Vagina (tissue), 2 donors: ENCODE measurements at regions not wholly inside any gene's neighbourhood (a gene's known extent, or its start where the extent isn't known, plus 50 kb on each side); places are given as distances from the start of the nearest gene placed in this dataset.

Experiments used
- DNase-seq, 2 donors: peaks; one replicate each; pipeline ENCODE4 v3.0.0-alpha.2; 2017; ENCODE audit errors: extremely low spot score in 2 of 2
- H3K27ac ChIP-seq: fragments of 200-600 bp; sonication (generic); one replicate; pipeline ENCODE4 v1.5.1; 2019
- H3K27me3 ChIP-seq: fragments of 200-600 bp; sonication (generic); one replicate; pipeline ENCODE4 v1.5.1; 2019
- H3K36me3 ChIP-seq, 2 donors: fragments of 200-600 bp; sonication (generic); one replicate each; pipeline ENCODE4 v1.5.1; 2017 to 2019
- H3K4me1 ChIP-seq: fragments of 200-600 bp; sonication (generic); one replicate; pipeline ENCODE4 v1.5.1; 2019
- H3K4me3 ChIP-seq, 2 donors: fragments of 200-600 bp; sonication (generic); 1 replicate in 1 of 2; 2 replicates in 1 of 2; pipeline ENCODE4 v1.5.1; 2016 to 2019
- H3K9me3 ChIP-seq: fragments of 200-600 bp; sonication (generic); one replicate; pipeline ENCODE4 v1.5.1; 2019
- POLR2A ChIP-seq, 2 donors: fragments of 450-650 bp; IDR thresholded peaks; one replicate each; pipeline ENCODE4 v1.6.1; 2017; ENCODE audit warnings: antibody characterized with exemption in 2 of 2, mild to moderate bottlenecking in 2 of 2, moderate library complexity in 2 of 2
- POLR2AphosphoS5 ChIP-seq, 2 donors: sonication (generic); formaldehyde crosslinking; IDR thresholded peaks; one replicate each; pipeline ENCODE4 v1.9.0; 2017; ENCODE audit warnings: antibody characterized with exemption in 2 of 2, mild to moderate bottlenecking in 2 of 2, low read depth in 1 of 2; ENCODE audit not compliant: insufficient read depth in 1 of 2
- intact Hi-C: fragments of 100-400 bp; cut with DNase I; formaldehyde crosslinking; loops from one replicate; pipeline ENCODE4 v1.15.1; 2023
- TF ChIP-seq, protein P1 (sequence below), 3 experiments: fragments of 450-650 bp in 2 of 3; fragments of 200-600 bp in 1 of 3; sonication (generic) in 1 of 3; IDR thresholded peaks; one replicate each; pipeline ENCODE4 v1.5.1; 2017 to 2019; ENCODE audit warnings: antibody characterized with exemption in 3 of 3, mild to moderate bottlenecking in 2 of 3, moderate library complexity in 2 of 3

GRCh38 chr2:66364495-66365333, 70.2 kb upstream of the MEIS1 start:
- no peak overlapping the region for H3K27ac ChIP-seq
- TF ChIP-seq, protein P1, sequence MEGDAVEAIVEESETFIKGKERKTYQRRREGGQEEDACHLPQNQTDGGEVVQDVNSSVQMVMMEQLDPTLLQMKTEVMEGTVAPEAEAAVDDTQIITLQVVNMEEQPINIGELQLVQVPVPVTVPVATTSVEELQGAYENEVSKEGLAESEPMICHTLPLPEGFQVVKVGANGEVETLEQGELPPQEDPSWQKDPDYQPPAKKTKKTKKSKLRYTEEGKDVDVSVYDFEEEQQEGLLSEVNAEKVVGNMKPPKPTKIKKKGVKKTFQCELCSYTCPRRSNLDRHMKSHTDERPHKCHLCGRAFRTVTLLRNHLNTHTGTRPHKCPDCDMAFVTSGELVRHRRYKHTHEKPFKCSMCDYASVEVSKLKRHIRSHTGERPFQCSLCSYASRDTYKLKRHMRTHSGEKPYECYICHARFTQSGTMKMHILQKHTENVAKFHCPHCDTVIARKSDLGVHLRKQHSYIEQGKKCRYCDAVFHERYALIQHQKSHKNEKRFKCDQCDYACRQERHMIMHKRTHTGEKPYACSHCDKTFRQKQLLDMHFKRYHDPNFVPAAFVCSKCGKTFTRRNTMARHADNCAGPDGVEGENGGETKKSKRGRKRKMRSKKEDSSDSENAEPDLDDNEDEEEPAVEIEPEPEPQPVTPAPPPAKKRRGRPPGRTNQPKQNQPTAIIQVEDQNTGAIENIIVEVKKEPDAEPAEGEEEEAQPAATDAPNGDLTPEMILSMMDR (IDR thresholded peaks at IDR 0.05) = no peak
- TF ChIP-seq POLR2AphosphoS5 (IDR thresholded peaks at IDR 0.05; ENCODE audit: insufficient read depth in 1 of 2, low read depth in 1 of 2) (peak in 1 of 2 donors; percentile 63), POLR2A (IDR thresholded peaks at IDR 0.05) (no peak)
- H3K36me3 ChIP-seq = no peaks in the 10 kb centered on the region
- intact Hi-C loops = no loop called here
- no peak for DNase-seq
- peaks cover 13% of the 10 kb centered on the region for H3K4me1 ChIP-seq
- H3K4me3 ChIP-seq = no peak overlapping the region
- no peaks in the 10 kb centered on the region for H3K27me3 ChIP-seq
- no peaks in the 10 kb centered on the region for H3K9me3 ChIP-seq

DNA sequence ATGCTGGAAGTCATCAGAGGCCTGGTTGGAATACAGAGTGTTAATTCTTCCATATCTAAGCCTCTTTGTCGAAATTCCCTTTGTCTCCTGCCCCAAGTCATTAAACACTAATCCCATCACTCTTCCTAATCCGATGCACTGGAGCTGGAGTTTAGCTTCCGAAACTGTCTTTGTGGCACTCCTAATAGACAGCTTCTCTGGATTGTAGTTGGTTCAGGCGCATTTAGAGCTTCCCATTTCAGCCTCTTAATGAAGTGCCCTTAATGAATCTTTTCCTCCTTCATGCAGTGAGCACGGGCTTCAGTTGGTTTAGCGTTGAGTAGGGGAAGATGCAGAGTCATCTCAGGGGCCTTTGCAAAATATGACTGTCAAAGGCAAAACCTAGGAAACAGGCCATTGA, 72.2 kb upstream of the MEIS1 start:
- Histone ChIP-seq H3K27ac (no peak overlapping the region), H3K4me1 (peaks cover 13% of the 10 kb centered on the region)
- intact Hi-C loops = no loop called here

GRCh38 chr2:66346231-66346664, 88.7 kb upstream of the MEIS1 start:
- H3K4me3 ChIP-seq = no peak overlapping the region
- no peak for TF ChIP-seq POLR2A (IDR thresholded peaks at IDR 0.05)
- TF ChIP-seq POLR2AphosphoS5 (IDR thresholded peaks at IDR 0.05; ENCODE audit: insufficient read depth in 1 of 2, low read depth in 1 of 2) = peak in 1 of 2 donors; percentile 70
- TF ChIP-seq, protein P1 (IDR thresholded peaks at IDR 0.05) = no peak
- intact Hi-C loops = no loop called here
- no peaks in the 10 kb centered on the region for H3K4me1 ChIP-seq
- no peak for DNase-seq
- H3K9me3 ChIP-seq = no peaks in the 10 kb centered on the region
- no peaks in the 10 kb centered on the region for H3K36me3 ChIP-seq
- no peaks in the 10 kb centered on the region for H3K27me3 ChIP-seq
- H3K27ac ChIP-seq = no peak overlapping the region

More for the DNA sequence above, 72.2 kb upstream of the MEIS1 start:
- DNase-seq = no peak
- TF ChIP-seq POLR2AphosphoS5 (IDR thresholded peaks at IDR 0.05; ENCODE audit: insufficient read depth in 1 of 2, low read depth in 1 of 2) = no peak
- no peak for TF ChIP-seq POLR2A (IDR thresholded peaks at IDR 0.05)
- TF ChIP-seq, protein P1 (IDR thresholded peaks at IDR 0.05) = no peak
- Histone ChIP-seq H3K36me3 (no peaks in the 10 kb centered on the region), H3K27me3 (no peaks in the 10 kb centered on the region), H3K4me3 (no peak overlapping the region), H3K9me3 (no peaks in the 10 kb centered on the region)

DNA sequence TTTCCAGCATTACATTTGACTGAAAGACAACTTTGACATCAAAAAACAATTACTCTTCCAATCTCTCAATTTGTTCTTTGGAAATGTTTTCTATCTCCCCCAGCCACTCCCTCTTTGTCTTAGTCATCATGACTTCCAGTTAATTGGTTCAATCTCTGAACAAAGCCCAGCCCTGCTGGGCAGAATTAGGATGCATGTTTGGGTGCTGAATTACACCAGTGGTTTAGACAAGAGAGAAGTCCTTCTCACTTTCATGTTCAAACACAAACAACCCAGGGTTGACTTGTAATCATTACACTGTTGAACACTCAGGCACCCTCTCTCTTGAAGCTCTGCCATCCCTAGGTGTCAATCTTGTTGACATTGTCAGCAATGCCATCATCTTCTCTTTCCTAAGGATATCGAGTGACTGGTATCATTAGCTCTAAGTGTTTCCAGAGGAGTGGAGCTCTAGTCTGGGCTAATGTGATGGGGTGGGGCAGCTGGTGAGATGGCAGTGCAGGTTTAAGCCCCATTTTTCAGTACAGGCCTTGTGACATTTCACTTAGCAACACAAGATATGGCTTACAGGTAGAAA, 90.8 kb upstream of the MEIS1 start:
- TF ChIP-seq POLR2AphosphoS5 (IDR thresholded peaks at IDR 0.05; ENCODE audit: insufficient read depth in 1 of 2, low read depth in 1 of 2) = no peak
- TF ChIP-seq, protein P1 (IDR thresholded peaks at IDR 0.05) = no peak
- TF ChIP-seq POLR2A (IDR thresholded peaks at IDR 0.05) = no peak
- DNase-seq = no peak
- no peaks in the 10 kb centered on the region for H3K27me3 ChIP-seq
- no peaks in the 10 kb centered on the region for H3K36me3 ChIP-seq
- H3K4me3 ChIP-seq = no peak overlapping the region
- no peaks in the 10 kb centered on the region for H3K4me1 ChIP-seq
- H3K27ac ChIP-seq = no peak overlapping the region
- intact Hi-C loops = no loop called here
- H3K9me3 ChIP-seq = no peaks in the 10 kb centered on the region

GRCh38 chr2:66343259-66343658, 91.7 kb upstream of the MEIS1 start:
- no peak overlapping the region for H3K4me3 ChIP-seq
- TF ChIP-seq, protein P1 (IDR thresholded peaks at IDR 0.05) = no peak
- TF ChIP-seq POLR2AphosphoS5 (IDR thresholded peaks at IDR 0.05; ENCODE audit: insufficient read depth in 1 of 2, low read depth in 1 of 2) = no peak
- no peak for TF ChIP-seq POLR2A (IDR thresholded peaks at IDR 0.05)
- no peaks in the 10 kb centered on the region for H3K27me3 ChIP-seq
- no peak for DNase-seq
- H3K27ac ChIP-seq = no peak overlapping the region
- intact Hi-C loops = no loop called here
- H3K9me3 ChIP-seq = no peaks in the 10 kb centered on the region
- H3K4me1 ChIP-seq = no peaks in the 10 kb centered on the region
- H3K36me3 ChIP-seq = no peaks in the 10 kb centered on the region
